WTC11 (cell line): ENCODE measurements at regions not wholly inside any gene's neighbourhood (a gene's known extent, or its start where the extent isn't known, plus 50 kb on each side); places are given as distances from the start of the nearest gene placed in this dataset.
A peak's percentile ranks its signal among the peaks of the same experiment; 100 is the strongest.

Experiments
- ATAC-seq: fragments of 200-7000 bp; cut with Tn5 transposase; 2 replicates; pipeline ENCODE4 v1.10.0; 2021; ENCODE audit warnings: mild to moderate bottlenecking, moderate library complexity
- CTCF ChIA-PET: fragments of 300-600 bp; sonication (Branson Sonifier 250); formaldehyde crosslinking; loops from one replicate; lab custom pipeline; 2021; ENCODE audit warnings: antibody characterized with exemption; lab: Charles Lee
- POLR2A ChIA-PET: fragments of 350-600 bp; sonication (Branson Sonifier 250); formaldehyde crosslinking; loops from one replicate; lab custom pipeline; 2021; ENCODE audit warnings: antibody characterized with exemption; lab: Charles Lee
- DNase-seq: peaks from one replicate; pipeline ENCODE4 v3.0.0; 2021; ENCODE audit warnings: low spot score
- H3K27ac Mint-ChIP-seq: 2 replicates; pipeline ENCODE4 v1.8.0; 2021; ENCODE audit warnings: mixed read lengths
- H3K27me3 Mint-ChIP-seq: 2 replicates; pipeline ENCODE4 v1.8.0; 2021; ENCODE audit warnings: low read depth, mild to moderate bottlenecking, moderate library complexity, mixed read lengths
- H3K36me3 Mint-ChIP-seq: 2 replicates; pipeline ENCODE4 v1.8.0; 2021; ENCODE audit warnings: mixed read lengths
- H3K4me1 Mint-ChIP-seq: 2 replicates; pipeline ENCODE4 v1.8.0; 2022; ENCODE audit warnings: mixed read lengths
- H3K4me3 Mint-ChIP-seq: 2 replicates; pipeline ENCODE4 v1.8.0; 2021; ENCODE audit warnings: mild to moderate bottlenecking, moderate library complexity, mixed read lengths
- H3K9me3 Mint-ChIP-seq: 2 replicates; pipeline ENCODE4 v1.8.0; 2021; ENCODE audit warnings: mixed read lengths
- ATF2 ChIP-seq: sonication (generic); formaldehyde crosslinking; IDR thresholded peaks from 2 replicates; pipeline ENCODE4 v1.8.1; 2022; ENCODE audit warnings: low read depth, missing genetic modification reagents, borderline replicate concordance
- ATF3 ChIP-seq: sonication (generic); formaldehyde crosslinking; conservative IDR thresholded peaks from 2 replicates; pipeline ENCODE4 v1.8.1; 2022; ENCODE audit warnings: mild to moderate bottlenecking, missing genetic modification reagents
- ESRRA ChIP-seq: sonication (generic); formaldehyde crosslinking; IDR thresholded peaks from 2 replicates; pipeline ENCODE4 v1.8.1; 2022; ENCODE audit warnings: mild to moderate bottlenecking, missing genetic modification reagents, borderline replicate concordance
- FOXP4 ChIP-seq: sonication (generic); formaldehyde crosslinking; IDR thresholded peaks from 2 replicates; pipeline ENCODE4 v1.8.0; 2022; ENCODE audit warnings: mild to moderate bottlenecking, missing genetic modification reagents
- HMGA2 ChIP-seq: fragments of 250-450 bp; sonication (Bioruptor Pico); IDR thresholded peaks from 2 replicates; pipeline ENCODE4 v1.4.0; 2021; ENCODE audit warnings: mild to moderate bottlenecking, moderate library complexity
- NR1H2 ChIP-seq: sonication (generic); formaldehyde crosslinking; IDR thresholded peaks from 2 replicates; pipeline ENCODE4 v1.9.0; 2021; ENCODE audit warnings: mild to moderate bottlenecking, moderate library complexity, missing genetic modification reagents
- RORB ChIP-seq: fragments of 250-450 bp; sonication (Bioruptor Pico); IDR thresholded peaks from 2 replicates; pipeline ENCODE4 v1.9.0; 2021; ENCODE audit warnings: mild to moderate bottlenecking
- TCF7 ChIP-seq: sonication (generic); formaldehyde crosslinking; IDR thresholded peaks from 2 replicates; pipeline ENCODE4 v1.8.0; 2022; ENCODE audit warnings: mild to moderate bottlenecking, low read depth, missing genetic modification reagents, moderate library complexity
- USF1 ChIP-seq: sonication (generic); formaldehyde crosslinking; IDR thresholded peaks from 2 replicates; pipeline ENCODE4 v1.8.0; 2022; ENCODE audit warnings: mild to moderate bottlenecking, missing genetic modification reagents
- USF2 ChIP-seq: sonication (generic); formaldehyde crosslinking; IDR thresholded peaks from 2 replicates; pipeline ENCODE4 v1.8.1; 2023; ENCODE audit warnings: mild to moderate bottlenecking, missing genetic modification reagents, moderate library complexity
- TF ChIP-seq, protein P1 (sequence below): sonication (generic); formaldehyde crosslinking; IDR thresholded peaks from 2 replicates; pipeline ENCODE4 v1.8.1; 2023; ENCODE audit warnings: mild to moderate bottlenecking, missing genetic modification reagents
- TF ChIP-seq, protein P2 (sequence below): fragments of 250-450 bp; sonication (Bioruptor Pico); IDR thresholded peaks from 2 replicates; pipeline ENCODE4 v1.9.0; 2021; ENCODE audit warnings: mild to moderate bottlenecking, borderline replicate concordance
- TF ChIP-seq, protein P3 (sequence below): sonication (generic); formaldehyde crosslinking; IDR thresholded peaks from 2 replicates; pipeline ENCODE4 v1.8.0; 2022; ENCODE audit warnings: mild to moderate bottlenecking, missing genetic modification reagents

GRCh38 chr4:20358110-20358509, 106.4 kb downstream of the SLIT2 start:
- CTCF ChIA-PET, result no interaction called here
- DNase-seq (no peak), ATAC-seq (no peak)
- Mint-ChIP-seq H3K27ac (no peak overlapping the region), H3K36me3 (no peaks in the 10 kb centered on the region), H3K4me1 (peaks cover 25% of the 10 kb centered on the region), H3K27me3 (no peaks in the 10 kb centered on the region), H3K4me3 (no peak overlapping the region), H3K9me3 (no peaks in the 10 kb centered on the region)
- TF ChIP-seq HMGA2 (CRISPR knock-in tag) (no peak), RORB (CRISPR knock-in tag) (no peak), ATF3 (CRISPR knock-in tag) (no peak), ATF2 (no peak), TCF7 (no peak)
- TF ChIP-seq, protein P1, sequence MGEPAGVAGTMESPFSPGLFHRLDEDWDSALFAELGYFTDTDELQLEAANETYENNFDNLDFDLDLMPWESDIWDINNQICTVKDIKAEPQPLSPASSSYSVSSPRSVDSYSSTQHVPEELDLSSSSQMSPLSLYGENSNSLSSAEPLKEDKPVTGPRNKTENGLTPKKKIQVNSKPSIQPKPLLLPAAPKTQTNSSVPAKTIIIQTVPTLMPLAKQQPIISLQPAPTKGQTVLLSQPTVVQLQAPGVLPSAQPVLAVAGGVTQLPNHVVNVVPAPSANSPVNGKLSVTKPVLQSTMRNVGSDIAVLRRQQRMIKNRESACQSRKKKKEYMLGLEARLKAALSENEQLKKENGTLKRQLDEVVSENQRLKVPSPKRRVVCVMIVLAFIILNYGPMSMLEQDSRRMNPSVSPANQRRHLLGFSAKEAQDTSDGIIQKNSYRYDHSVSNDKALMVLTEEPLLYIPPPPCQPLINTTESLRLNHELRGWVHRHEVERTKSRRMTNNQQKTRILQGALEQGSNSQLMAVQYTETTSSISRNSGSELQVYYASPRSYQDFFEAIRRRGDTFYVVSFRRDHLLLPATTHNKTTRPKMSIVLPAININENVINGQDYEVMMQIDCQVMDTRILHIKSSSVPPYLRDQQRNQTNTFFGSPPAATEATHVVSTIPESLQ (CRISPR knock-in tag), result no peak
- TF ChIP-seq, protein P2, sequence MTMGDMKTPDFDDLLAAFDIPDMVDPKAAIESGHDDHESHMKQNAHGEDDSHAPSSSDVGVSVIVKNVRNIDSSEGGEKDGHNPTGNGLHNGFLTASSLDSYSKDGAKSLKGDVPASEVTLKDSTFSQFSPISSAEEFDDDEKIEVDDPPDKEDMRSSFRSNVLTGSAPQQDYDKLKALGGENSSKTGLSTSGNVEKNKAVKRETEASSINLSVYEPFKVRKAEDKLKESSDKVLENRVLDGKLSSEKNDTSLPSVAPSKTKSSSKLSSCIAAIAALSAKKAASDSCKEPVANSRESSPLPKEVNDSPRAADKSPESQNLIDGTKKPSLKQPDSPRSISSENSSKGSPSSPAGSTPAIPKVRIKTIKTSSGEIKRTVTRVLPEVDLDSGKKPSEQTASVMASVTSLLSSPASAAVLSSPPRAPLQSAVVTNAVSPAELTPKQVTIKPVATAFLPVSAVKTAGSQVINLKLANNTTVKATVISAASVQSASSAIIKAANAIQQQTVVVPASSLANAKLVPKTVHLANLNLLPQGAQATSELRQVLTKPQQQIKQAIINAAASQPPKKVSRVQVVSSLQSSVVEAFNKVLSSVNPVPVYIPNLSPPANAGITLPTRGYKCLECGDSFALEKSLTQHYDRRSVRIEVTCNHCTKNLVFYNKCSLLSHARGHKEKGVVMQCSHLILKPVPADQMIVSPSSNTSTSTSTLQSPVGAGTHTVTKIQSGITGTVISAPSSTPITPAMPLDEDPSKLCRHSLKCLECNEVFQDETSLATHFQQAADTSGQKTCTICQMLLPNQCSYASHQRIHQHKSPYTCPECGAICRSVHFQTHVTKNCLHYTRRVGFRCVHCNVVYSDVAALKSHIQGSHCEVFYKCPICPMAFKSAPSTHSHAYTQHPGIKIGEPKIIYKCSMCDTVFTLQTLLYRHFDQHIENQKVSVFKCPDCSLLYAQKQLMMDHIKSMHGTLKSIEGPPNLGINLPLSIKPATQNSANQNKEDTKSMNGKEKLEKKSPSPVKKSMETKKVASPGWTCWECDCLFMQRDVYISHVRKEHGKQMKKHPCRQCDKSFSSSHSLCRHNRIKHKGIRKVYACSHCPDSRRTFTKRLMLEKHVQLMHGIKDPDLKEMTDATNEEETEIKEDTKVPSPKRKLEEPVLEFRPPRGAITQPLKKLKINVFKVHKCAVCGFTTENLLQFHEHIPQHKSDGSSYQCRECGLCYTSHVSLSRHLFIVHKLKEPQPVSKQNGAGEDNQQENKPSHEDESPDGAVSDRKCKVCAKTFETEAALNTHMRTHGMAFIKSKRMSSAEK (CRISPR knock-in tag), result no peak
- POLR2A ChIA-PET, result no interaction called here

DNA sequence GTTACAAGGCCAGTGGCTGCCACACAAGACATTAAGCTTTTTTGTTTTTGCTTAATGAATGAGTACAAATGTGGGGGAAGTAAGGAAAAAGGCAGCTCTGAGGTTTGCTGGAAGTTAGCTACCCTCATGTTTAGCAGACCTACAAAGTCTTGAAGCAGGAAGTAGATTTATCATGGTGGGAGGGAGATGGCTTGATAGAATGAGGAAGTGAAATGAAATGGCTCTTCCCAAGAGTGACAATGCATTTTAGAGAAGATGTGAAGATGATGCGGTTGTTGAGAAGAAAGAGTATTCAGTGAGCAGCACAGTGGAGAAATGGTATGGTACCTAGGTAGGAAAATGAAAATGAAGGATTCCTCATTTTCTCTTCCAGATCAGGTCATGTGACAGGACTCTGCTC, 108.0 kb downstream of the SLIT2 start:
- POLR2A ChIA-PET, result no interaction called here
- no peaks in the 10 kb centered on the region for H3K36me3 Mint-ChIP-seq
- no peak overlapping the region for H3K27ac Mint-ChIP-seq
- H3K27me3 Mint-ChIP-seq, result no peaks in the 10 kb centered on the region
- ATAC-seq (no peak), DNase-seq (no peak)
- H3K4me3 Mint-ChIP-seq, result no peak overlapping the region
- CTCF ChIA-PET, result interaction anchor here (1.0 to 1.1 kb wide), 2 partner anchors 35 to 50 kb away, joined by 3 read pairs; no protein-coding TSS in a partner anchor
- H3K4me1 Mint-ChIP-seq, result peaks cover 10% of the 10 kb centered on the region
- TF ChIP-seq USF1 (CRISPR knock-in tag), result no peak
- TF ChIP-seq, all 79 proteins: peak for 0
- H3K9me3 Mint-ChIP-seq, result no peaks in the 10 kb centered on the region

- Mint-ChIP-seq H3K27ac (peak overlapping the region; percentile 40; the same call in 1 of the 2 replicates), H3K4me3 (no peak overlapping the region), H3K9me3 (no peaks in the 10 kb centered on the region), H3K4me1 (peaks cover 2% of the 10 kb centered on the region), H3K36me3 (no peaks in the 10 kb centered on the region), H3K27me3 (no peaks in the 10 kb centered on the region)
- no peak for DNase-seq
- TF ChIP-seq, protein P3, sequence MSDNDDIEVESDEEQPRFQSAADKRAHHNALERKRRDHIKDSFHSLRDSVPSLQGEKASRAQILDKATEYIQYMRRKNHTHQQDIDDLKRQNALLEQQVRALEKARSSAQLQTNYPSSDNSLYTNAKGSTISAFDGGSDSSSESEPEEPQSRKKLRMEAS (CRISPR knock-in tag), result no peak
- no peak for TF ChIP-seq USF2
- no peak for TF ChIP-seq FOXP4 (CRISPR knock-in tag)
- TF ChIP-seq ESRRA (CRISPR knock-in tag), result no peak
- no peak for TF ChIP-seq NR1H2
- POLR2A ChIA-PET, result no interaction called here
- CTCF ChIA-PET, result interaction anchor here (1.1 kb wide), 2 partner anchors 33 to 125 kb away, joined by 3 read pairs; no protein-coding TSS in a partner anchor
- peak; percentile 56 for ATAC-seq
These were observed 110.4 kb downstream of the SLIT2 start for GRCh38 chr4:20362148-20362547.
